Activated naive CD4-positive, alpha-beta T cell treated with Interleukin-2 at 50 U/mL for 16 hours (primary cell): ENCODE measurements at regions not wholly inside any gene's neighbourhood (a gene's known extent, or its start where the extent isn't known, plus 50 kb on each side); places are given as distances from the start of the nearest gene placed in this dataset.

ENCODE experiments used
- DNase-seq: peaks from one replicate; pipeline ENCODE4 v3.0.0-alpha.2; 2020

DNA sequence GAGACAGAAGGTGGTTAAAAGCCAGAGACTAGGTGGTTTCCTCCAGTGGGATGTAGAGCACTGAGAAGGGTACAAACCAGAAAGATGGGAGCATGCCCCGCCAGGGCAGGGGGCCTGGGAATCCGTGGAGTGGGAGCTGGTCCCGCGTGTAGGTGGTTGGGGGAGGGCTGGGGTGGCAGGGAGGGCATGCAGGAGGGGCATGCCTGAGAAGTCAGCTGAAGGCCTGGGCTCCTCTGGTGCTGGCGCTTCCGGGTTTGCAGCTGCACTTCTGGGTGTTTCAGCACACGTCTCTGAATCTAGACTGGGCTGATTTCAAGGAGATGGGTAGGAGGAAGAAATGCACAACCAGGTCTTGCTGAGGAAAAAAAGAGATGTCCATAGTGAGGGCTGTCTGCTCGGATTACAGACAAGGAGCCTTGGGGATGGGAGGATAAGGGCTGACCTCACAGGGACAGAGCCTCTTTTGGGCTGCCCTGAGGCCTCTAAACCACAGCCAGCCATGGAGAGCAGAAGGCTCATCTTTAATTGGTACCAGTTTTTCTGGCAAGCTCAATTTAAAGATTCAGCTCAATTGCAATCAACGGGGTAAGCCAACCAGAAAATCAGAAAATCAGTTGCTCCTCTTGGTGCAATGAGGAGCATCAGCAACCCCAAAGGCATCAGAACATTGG, 151.9 kb downstream of the FAM43A start:
- no peak for DNase-seq

GRCh38 chr3:194838236-194838635, 152.6 kb downstream of the FAM43A start:
- no peak for DNase-seq

DNA sequence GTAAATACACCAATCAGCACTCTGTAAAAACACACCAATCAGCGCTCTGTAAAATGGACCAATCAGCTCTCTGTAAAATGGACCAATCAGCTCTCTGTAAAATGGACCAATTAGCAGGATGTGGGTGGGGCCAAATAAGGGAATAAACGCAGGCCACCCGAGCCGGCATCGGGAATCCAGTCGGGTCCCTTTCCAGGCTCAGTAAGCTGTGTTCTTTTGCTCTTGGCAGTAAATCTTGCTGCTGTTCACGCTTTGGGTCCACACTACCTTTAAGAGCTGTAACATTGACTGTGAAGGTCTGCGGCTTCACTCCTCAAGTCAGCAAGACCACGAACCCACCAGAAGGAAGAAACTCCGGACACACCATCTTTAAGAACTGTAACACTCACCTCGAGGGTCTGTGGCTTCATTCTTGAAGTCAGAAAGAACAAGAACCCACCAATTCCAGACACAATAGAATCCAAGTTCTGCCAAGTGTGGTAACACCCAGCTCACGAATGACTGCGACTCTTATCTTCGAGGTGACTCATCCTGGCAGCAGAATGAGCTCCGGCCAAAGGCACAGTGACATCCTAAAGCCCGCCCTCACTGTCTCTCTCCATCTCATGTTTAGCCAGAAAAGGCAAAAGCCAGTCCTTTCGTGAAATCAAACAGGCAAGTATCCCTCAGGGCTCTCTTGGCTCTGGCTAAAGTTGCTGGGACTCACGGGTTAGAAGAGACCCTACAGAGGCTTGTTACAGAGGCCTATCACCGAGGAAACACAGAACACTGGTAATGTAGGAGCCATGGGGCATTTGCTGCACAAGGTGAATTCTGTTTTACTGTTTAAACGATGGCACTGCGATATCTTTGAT, 155.2 kb downstream of the FAM43A start:
- DNase-seq, result no peak

DNA sequence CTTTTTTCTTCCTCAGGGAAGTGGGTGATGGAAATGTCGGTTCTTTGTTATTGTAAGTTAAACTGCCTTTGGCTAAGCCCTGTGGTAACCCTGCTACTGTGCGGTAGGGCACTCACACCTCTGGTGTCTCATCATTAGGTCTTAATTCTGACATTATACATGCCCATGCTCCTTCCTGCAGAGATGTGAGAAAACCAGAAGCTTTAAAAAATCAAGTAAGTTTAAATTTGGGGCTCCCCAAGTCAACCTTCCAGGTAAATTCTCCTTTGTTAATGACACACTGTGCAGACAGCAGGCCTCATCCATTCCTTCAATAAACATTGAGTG, 155.8 kb downstream of the FAM43A start:
- DNase-seq, result no peak

DNA sequence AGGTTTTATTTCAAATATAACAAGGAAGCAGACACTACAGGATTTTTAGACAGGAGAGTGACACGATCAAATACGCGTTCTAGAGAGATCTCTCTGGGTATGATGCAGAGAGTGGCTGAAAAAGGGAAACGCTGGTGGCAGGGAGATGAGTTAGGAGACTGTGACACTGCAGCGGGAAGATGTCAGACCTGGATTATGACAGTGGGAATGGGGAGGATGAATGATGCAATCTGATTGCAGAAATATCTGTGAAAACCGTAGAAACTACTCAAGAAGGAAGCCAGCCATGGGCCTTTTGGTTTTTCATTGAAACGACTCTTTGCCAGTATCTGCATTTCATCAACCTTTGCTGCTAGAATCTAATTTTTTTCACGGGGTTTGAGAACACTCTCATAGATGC, 157.9 kb downstream of the FAM43A start:
- DNase-seq, result no peak

DNA sequence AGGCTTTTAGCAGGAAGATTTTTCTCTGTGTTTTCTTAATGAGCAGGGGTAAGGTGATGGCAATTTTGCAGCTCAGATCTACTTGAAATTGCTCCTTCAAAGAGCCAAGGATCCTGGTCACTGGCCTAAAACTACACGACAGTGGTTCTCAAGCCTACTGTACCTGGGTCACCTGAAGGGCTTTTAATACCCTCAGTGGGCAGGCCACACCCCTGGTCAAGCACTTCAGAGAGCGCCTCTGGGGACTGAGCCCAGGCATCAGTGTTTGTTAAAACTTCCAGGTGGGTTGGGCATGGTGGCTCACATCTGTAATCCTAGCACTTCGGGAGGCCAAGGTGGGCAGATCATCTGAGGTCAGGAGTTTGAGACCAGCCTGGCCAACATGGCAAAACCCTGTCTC, 158.4 kb downstream of the FAM43A start:
- no peak for DNase-seq

GRCh38 chr3:194849166-194849875, 163.6 kb downstream of the FAM43A start:
- DNase-seq, result no peak

DNA sequence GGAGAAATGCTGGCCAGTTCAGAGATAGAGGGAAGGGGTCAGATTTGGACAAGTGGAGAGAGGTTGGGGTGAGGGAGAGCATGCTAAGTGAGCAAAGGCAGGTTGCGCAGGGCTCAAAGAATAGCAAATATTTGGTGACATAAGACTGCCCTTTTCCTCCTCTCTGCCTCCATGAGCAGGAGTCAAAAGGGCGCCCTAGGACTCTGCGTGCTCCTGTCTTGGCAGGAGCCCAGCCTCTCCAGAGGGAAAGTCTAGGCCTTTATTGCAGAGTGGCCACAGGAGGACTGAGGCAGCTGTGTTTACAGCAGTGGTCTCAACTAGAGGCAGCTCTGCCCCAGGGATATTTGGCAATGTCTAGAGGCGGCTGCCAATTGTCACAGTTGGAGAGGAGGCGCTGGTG, 165.6 kb downstream of the FAM43A start:
- no peak for DNase-seq

GRCh38 chr3:194851941-194852340, 166.3 kb downstream of the FAM43A start:
- no peak for DNase-seq

GRCh38 chr3:194852345-194852744, 166.7 kb downstream of the FAM43A start:
- no peak for DNase-seq

GRCh38 chr3:194852831-194853508, 167.3 kb downstream of the FAM43A start:
- no peak for DNase-seq

DNA sequence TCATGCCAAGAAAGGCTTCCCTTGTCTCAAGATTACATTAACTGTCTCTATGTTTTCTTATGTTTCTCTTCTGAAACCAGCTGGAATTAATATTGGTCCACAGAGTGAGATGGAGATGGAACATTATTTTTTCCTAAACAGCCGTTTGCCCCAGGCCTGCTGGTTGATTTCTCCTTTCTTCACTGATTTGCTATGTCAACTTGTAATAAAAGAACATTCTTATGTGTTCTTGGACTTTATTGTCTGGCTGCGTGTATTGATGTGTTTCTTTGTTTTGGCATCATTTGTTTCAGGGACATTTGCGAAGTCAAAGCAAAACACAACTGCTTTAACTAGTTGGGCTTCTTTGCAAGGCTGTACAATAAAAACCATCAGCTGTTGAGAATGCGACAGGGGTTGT, 168.5 kb downstream of the FAM43A start:
- no peak for DNase-seq

DNA sequence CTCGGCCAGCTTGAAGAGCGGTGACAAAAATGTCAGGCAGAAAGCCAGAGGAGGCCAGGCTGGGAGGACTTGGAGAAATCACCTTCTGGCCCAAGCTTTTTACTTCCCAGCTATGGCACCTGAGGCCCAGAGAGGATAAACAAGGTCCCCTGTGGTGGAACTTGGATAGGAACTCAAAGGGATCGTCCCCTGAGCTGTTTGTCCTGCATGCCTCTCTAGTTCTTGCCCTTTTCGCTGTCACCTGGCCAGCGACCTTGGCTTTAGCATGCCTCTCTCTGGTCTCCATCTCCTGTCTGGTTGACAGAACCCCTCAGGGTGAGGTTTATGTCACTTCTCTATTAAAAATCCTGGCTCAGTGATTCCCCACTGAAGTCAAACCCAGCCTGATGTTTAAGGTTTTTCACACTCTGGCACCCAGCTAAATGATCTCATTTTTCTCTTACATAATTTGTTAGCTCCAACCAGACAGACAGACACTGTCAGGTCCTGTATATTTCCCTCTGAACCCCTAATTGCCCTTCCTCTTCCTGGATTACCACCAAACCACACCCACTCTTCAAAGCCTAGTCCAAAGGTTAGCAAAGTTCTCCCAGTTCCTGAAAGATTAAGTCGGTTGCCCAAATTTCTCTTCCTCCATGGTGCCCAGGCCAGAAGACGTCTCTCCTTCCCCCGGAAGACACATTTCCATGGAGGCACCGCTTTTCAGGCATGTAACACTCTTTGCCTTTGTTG, 169.1 kb downstream of the FAM43A start:
- DNase-seq, result no peak

DNA sequence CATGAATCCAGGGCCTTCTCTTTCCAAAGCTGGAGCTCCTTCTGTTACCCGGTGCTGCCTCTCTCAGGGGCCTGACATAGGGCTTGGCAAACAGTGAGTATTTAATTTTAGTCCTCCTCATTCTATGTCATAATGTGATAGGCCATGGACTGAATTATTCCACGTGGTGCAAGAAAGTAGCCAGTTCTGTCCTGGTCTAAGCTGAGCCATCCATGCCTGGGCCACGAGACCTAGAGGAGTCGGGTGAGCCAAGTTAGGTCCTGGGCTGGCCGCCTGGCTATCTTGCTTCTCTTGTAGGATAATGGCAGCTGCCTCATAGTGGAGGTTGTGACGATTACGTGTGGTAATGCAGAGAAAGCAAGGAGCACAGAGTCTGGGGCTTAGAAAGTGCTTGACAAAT, 170.6 kb downstream of the FAM43A start:
- DNase-seq, result no peak

GRCh38 chr3:194857469-194858113, 171.9 kb downstream of the FAM43A start:
- DNase-seq, result no peak

GRCh38 chr3:194858382-194858781, 172.7 kb downstream of the FAM43A start:
- DNase-seq, result no peak

DNA sequence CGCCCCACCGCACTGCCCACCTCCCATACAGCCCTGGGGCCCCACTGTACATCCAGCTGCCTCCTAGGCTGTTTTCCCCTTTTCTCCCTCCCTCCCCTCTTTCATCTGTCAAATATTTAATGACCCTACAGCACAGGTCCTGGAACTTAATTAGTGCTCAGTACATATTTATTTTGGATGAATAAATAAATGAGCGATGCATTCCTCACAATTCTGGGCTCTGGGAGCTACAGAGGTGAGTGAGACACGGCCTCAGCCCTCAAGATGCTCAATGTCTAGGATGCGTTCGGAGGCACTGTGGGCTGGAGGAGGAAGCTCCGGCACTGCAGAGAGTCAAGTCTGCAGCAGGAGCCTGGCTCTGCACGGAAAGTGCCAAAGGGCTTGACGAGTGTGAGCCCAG, 175.0 kb downstream of the FAM43A start:
- DNase-seq, result no peak

DNA sequence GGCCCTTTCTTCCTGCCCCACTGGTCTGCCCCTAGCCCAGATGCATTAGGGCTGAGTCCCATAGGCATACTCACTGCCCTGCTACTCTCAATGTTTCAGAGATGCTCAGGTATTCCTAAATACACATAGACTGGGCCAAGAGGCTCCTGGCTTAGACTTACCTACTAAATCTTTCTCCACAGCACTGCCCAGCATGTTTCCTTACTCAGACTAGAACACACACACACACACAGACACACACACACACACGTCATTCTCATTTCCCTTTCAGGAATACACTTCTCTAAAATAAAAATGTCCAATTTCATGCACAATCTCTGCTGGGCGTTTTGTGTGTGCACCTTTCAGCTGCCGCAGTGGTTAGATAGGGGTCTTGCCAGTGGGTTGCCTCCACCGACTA, 175.7 kb downstream of the FAM43A start:
- no peak for DNase-seq

DNA sequence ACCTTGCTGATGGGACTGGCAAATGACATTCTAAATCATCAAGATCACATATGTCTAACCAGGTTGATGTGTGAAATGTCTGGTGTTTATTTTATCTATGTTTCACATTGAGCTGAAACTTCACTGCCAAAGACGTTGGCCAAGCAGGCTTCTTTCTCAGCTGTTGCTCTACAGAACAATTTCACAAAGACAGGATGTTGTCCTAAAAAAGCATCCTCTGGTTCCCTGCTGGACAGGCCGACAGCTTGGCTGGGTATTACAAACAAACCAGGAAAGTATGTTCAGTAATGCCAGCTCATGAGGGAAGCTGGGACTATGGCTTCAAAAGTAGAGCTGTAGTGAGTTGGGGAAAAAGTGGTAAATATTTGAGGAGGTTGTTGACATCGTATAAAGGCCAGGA, 179.4 kb downstream of the FAM43A start:
- DNase-seq, result no peak

DNA sequence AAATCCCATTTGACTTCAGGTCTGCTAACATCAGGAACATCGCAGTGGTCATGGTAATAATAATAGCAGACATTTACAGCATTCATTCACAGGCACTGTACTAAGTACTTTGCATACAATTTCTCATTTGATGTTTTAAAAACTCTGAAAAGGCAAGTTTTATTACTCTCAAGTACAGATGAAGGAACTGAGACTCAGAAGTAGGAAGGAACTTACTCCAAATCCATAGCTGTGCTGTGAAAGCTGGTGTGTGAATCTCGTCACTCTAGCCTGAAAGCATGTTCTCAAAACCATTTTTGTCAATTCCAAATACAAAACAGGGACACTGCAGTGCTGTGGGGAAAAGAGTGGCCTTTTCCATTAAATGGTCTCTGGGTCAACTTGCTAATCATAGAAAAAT, 179.9 kb downstream of the FAM43A start:
- DNase-seq, result no peak

GRCh38 chr3:194866236-194866635, 180.6 kb downstream of the FAM43A start:
- DNase-seq, result no peak

DNA sequence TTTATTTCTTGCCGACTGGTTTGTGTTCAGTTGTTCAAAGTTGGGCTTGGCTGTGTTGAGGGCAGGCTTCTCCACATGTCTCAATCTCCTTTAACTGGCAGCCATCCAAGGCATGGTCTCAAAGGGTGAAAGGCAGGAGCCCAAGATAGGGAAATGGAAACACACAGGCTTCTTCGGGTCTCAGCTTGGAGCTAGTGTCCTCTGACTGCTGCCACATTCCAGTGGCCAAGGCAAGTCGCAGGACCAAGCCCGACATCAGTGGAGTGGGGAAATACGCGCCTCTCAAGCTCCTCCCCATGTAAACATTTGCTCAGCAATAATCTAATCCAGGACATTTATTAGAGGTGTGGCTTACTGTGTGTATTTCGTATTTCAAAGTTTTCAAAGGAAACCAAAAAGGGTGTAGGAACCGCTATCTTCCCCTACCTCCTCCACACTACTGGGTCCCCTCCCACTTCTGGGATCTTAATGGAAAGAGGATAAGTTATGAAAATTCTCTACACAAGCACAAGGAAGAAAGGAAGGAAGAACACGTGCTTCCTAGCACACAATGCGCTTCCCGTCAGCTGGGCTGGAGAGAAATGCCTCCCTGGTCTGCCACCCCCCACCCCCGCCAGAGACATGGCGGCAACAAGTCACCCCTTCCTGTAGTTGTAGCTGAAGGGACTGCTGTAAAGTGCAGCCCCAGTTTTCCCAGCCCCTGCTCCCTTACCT, 181.7 kb downstream of the FAM43A start:
- no peak for DNase-seq
